ENCODE measurements at regions not wholly inside any gene's neighbourhood (a gene's known extent, or its start where the extent isn't known, plus 50 kb on each side); places are given as distances from the start of the nearest gene placed in this dataset.

GRCh38 chr11:76263657-76264056 is 57.4 kb upstream of the WNT11 start:
- TF ChIP-seq CTCF (IDR thresholded peaks at IDR 0.05; ENCODE audit: control extremely low read depth, extremely low read depth, low read depth, missing control alignments) = no peak
- DNase-seq (ENCODE audit: extremely low spot score) = no peak
- ChIA-PET CTCF (interaction anchor here (0.8 to 1.4 kb wide), 2 partner anchors 31 to 56 kb away, joined by 3 read pairs; no protein-coding TSS in a partner anchor), POLR2A (no interaction called here)

- no peak for TF ChIP-seq CTCF (IDR thresholded peaks at IDR 0.05; ENCODE audit: control extremely low read depth, extremely low read depth, low read depth, missing control alignments)
- POLR2A ChIA-PET = no interaction called here
- CTCF ChIA-PET = interaction anchor here (0.8 to 1.4 kb wide), 2 partner anchors 31 to 56 kb away, joined by 3 read pairs; no protein-coding TSS in a partner anchor
- no peak for DNase-seq (ENCODE audit: extremely low spot score)
Measured at GRCh38 chr11:76263166-76263565, 56.9 kb upstream of the WNT11 start.

- no peak for DNase-seq (ENCODE audit: extremely low spot score)
- ChIA-PET POLR2A (no interaction called here), CTCF (no interaction called here)
- no peak for TF ChIP-seq CTCF (IDR thresholded peaks at IDR 0.05; ENCODE audit: control extremely low read depth, extremely low read depth, low read depth, missing control alignments)
Measured at GRCh38 chr11:76260296-76260925, 54.1 kb upstream of the WNT11 start.

GRCh38 chr11:76259299-76259908 is 53.1 kb upstream of the WNT11 start:
- DNase-seq (ENCODE audit: extremely low spot score) = no peak
- no peak for TF ChIP-seq CTCF (IDR thresholded peaks at IDR 0.05; ENCODE audit: control extremely low read depth, extremely low read depth, low read depth, missing control alignments)
- POLR2A ChIA-PET = no interaction called here
- CTCF ChIA-PET = interaction anchor here (0.7 to 1.3 kb wide), 3 partner anchors 9 to 58 kb away, joined by 3 to 5 read pairs (median 4); no protein-coding TSS in a partner anchor

- ChIA-PET POLR2A (no interaction called here), CTCF (interaction anchor here (1.5 to 1.8 kb wide), 2 partner anchors 8 to 551 kb away, joined by 4 read pairs; no protein-coding TSS in a partner anchor)
- DNase-seq (ENCODE audit: extremely low spot score) = no peak
- TF ChIP-seq CTCF (IDR thresholded peaks at IDR 0.05; ENCODE audit: control extremely low read depth, extremely low read depth, low read depth, missing control alignments) = no peak
Measured at GRCh38 chr11:76257074-76257719, 50.9 kb upstream of the WNT11 start.

- TF ChIP-seq CTCF (IDR thresholded peaks at IDR 0.05; ENCODE audit: control extremely low read depth, extremely low read depth, low read depth, missing control alignments) = no peak
- POLR2A ChIA-PET = no interaction called here
- CTCF ChIA-PET = interaction anchor here (1.0 to 1.8 kb wide), 2 partner anchors 47 to 550 kb away, joined by 3 to 4 read pairs; no protein-coding TSS in a partner anchor
- DNase-seq (ENCODE audit: extremely low spot score) = no peak
Measured at GRCh38 chr11:76256448-76256847, 50.1 kb upstream of the WNT11 start.
